ENCODE measurements at regions not wholly inside any gene's neighbourhood (a gene's known extent, or its start where the extent isn't known, plus 50 kb on each side); places are given as distances from the start of the nearest gene placed in this dataset.
A peak's percentile ranks its signal among the peaks of the same experiment; 100 is the strongest.
"Not testable (repeated sequence)": the region's sequence is repeated elsewhere in the genome, so short reads cannot be mapped to it uniquely, and the experiment has no call there.

- no peak overlapping the region for H3K27ac ChIP-seq
- DNase-seq (ENCODE audit: low spot score), result no peak
- no peak for TF ChIP-seq CTCF (IDR thresholded peaks at IDR 0.05)
- H3K4me1 ChIP-seq, result peaks cover 0 to 2% of the 10 kb centered on the region in 2 donors
- H3K36me3 ChIP-seq, result no peaks in the 10 kb centered on the region
- H3K9me3 ChIP-seq, result no peaks in the 10 kb centered on the region
- H3K4me3 ChIP-seq, result no peak overlapping the region
- no peaks in the 10 kb centered on the region for H3K27me3 ChIP-seq
Measured at GRCh38 chr17:6930749-6931148, 65.1 kb upstream of the ALOX12 start.

DNA sequence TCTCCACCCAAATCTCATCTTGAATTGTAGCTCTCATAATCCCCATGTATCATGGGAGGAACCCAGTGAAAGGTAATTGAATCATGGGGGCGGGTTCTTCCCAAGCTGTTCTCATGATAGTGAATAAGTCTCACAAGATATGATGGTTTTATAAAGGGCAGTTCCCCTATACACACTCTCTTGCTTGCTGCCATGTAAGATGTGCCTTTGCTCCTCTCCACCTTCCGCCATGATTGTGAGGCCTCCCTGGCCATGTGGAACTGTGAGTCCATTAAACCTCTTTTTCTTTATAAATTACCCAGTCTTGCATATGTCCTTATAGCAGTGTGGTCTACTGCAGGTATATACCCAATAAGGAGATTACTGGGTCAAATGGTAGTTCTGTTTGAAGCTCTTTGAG lies 61.3 kb upstream of the ALOX12 start:
- not testable (repeated sequence) for H3K27me3 ChIP-seq; DNase-seq (ENCODE audit: low spot score); H3K4me1 ChIP-seq; H3K4me3 ChIP-seq; H3K36me3 ChIP-seq; H3K27ac ChIP-seq; H3K9me3 ChIP-seq

DNA sequence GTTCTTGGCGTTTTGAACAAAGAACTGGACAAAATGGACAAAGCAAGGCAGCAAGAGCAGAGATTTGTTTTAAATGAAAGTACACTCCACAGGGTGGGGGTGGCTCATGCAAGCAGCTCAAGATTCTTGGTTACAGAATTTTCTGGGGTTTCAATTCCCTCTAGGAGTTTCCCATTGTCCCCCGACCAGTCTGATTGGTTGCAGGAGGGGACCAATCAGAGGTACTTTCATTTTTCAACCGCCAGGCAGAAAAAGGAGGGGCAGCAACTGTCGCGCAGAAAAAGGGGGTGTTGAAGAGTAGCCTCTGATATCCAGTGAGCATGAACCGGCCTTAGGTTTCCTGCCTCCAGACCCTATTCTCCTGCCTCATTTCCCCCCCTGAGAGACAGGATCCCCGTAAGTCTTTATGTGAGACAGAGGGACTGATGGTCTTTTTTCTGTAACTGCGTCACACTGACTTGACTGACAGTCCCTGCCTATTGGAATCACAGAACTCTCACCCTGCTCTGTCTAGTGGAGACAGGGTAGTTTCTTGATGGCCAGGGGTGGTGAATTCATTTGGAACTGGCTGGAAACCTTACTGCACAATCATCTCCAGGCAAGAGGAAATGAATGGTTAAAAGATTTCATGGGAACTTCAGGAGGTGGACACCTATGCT lies 59.4 kb upstream of the ALOX12 start:
- DNase-seq (ENCODE audit: low spot score), result no peak
- peak overlapping the region; percentile 45 to 47 for H3K4me3 ChIP-seq
- TF ChIP-seq CTCF (IDR thresholded peaks at IDR 0.05), result no peak
- peaks cover 0 to 6% of the 10 kb centered on the region in 2 donors for H3K4me1 ChIP-seq
- H3K27ac ChIP-seq, result peak overlapping the region; percentile 51 to 64
- H3K9me3 ChIP-seq, result no peaks in the 10 kb centered on the region
- no peaks in the 10 kb centered on the region for H3K36me3 ChIP-seq
- H3K27me3 ChIP-seq, result no peaks in the 10 kb centered on the region

- Histone ChIP-seq H3K36me3 (no peaks in the 10 kb centered on the region), H3K9me3 (no peaks in the 10 kb centered on the region), H3K27ac (no peak overlapping the region), H3K4me1 (peaks cover 0 to 6% of the 10 kb centered on the region in 2 donors), H3K4me3 (no peak overlapping the region), H3K27me3 (no peaks in the 10 kb centered on the region)
- DNase-seq (ENCODE audit: low spot score), result no peak
- no peak for TF ChIP-seq CTCF (IDR thresholded peaks at IDR 0.05)
Measured at GRCh38 chr17:6938637-6939036, 57.2 kb upstream of the ALOX12 start.

GRCh38 chr17:6940186-6940649 lies 55.6 kb upstream of the ALOX12 start:
- H3K4me1 ChIP-seq, result peaks cover 0 to 6% of the 10 kb centered on the region in 2 donors
- no peak overlapping the region for H3K27ac ChIP-seq
- no peak for DNase-seq (ENCODE audit: low spot score)
- peak overlapping the region; percentile 1 to 30 for H3K4me3 ChIP-seq
- TF ChIP-seq CTCF (IDR thresholded peaks at IDR 0.05), result no peak
- no peaks in the 10 kb centered on the region for H3K9me3 ChIP-seq
- H3K36me3 ChIP-seq, result no peaks in the 10 kb centered on the region
- no peaks in the 10 kb centered on the region for H3K27me3 ChIP-seq

DNA sequence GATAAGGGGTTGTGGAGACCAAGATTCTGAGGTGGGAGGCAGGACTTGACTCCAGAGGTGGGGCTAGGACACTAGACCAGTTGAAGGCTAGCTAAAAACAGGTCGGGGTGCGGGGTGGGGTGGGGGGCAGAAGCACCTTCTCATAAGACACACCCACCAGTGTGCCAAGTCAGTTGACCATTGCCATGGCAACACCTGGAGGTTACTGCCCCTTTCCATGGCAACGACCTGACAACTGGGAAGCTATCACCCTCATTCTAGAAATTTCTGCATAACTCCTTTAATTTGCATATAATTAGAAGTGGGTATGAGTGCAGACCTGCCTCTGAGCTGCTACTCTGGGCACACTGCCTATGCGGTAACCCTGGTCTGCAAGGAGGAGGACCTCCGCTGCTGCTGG lies 53.9 kb upstream of the ALOX12 start:
- DNase-seq (ENCODE audit: low spot score), result no peak
- Histone ChIP-seq H3K27ac (no peak overlapping the region), H3K9me3 (no peaks in the 10 kb centered on the region), H3K4me3 (no peak overlapping the region), H3K36me3 (no peaks in the 10 kb centered on the region), H3K27me3 (no peaks in the 10 kb centered on the region), H3K4me1 (no peaks in the 10 kb centered on the region)
- TF ChIP-seq CTCF (IDR thresholded peaks at IDR 0.05), result no peak
